ENCODE measurements at regions not wholly inside any gene's neighbourhood (a gene's known extent, or its start where the extent isn't known, plus 50 kb on each side); places are given as distances from the start of the nearest gene placed in this dataset.

GRCh38 chr12:127925971-127926370 is 341.0 kb upstream of the TMEM132C start:
- ATAC-seq (replicated peaks in 6 of 8), result peak in 6 of 8 experiments; percentile 73 to 97 (median 80)
- no peak overlapping the region for H3K4me3 ChIP-seq
- in situ Hi-C loops (cut with MboI; ENCODE audit: low pct_unique_long_range_greater_than_20kb in 2 of 9, low sequenced_read_pairs in 9 of 9, unreplicated experiment in 9 of 9), result loop anchor here in 2 of 9 experiments (25.0 kb wide), 2 partner anchors 136 to 261 kb away; no protein-coding TSS in a partner anchor

GRCh38 chr12:127928178-127928577 is 338.8 kb upstream of the TMEM132C start:
- Histone ChIP-seq H3K4me1 (replicated peaks in 1 of 2) (no peaks in the 10 kb centered on the region), H3K4me3 (no peak overlapping the region), H3K27ac (no peak overlapping the region)
- in situ Hi-C loops (cut with MboI; ENCODE audit: low pct_unique_long_range_greater_than_20kb in 2 of 9, low sequenced_read_pairs in 9 of 9, unreplicated experiment in 9 of 9), result loop anchor here in 2 of 9 experiments (25.0 kb wide), 2 partner anchors 134 to 259 kb away; no protein-coding TSS in a partner anchor
- 8 to 77% (median 40%) methylated on average over 1 to 5 of the region's 5 CpGs; no CpG with 5 or more reads in 2 of the 10 experiments for WGBS, 10 experiments
- ATAC-seq (replicated peaks in 6 of 8), result peak in 1 of 8 experiments; percentile 8

More at GRCh38 chr12:127925971-127926370, 341.0 kb upstream of the TMEM132C start:
- no peak overlapping the region for H3K27ac ChIP-seq
- 0 to 52% (median 27%) methylated on average over 2 to 4 of the region's 4 CpGs; no CpG with 5 or more reads in 2 of the 10 experiments for WGBS, 10 experiments
- no peaks in the 10 kb centered on the region for H3K4me1 ChIP-seq (replicated peaks in 1 of 2)

- Histone ChIP-seq H3K4me3 (no peak overlapping the region), H3K27ac (no peak overlapping the region), H3K4me1 (replicated peaks in 1 of 2) (no peaks in the 10 kb centered on the region)
- peak in 3 of 8 experiments; percentile 44 to 56 (median 47) for ATAC-seq (replicated peaks in 6 of 8)
- in situ Hi-C loops (cut with MboI; ENCODE audit: low pct_unique_long_range_greater_than_20kb in 2 of 9, low sequenced_read_pairs in 9 of 9, unreplicated experiment in 9 of 9), result loop anchor here in 2 of 9 experiments (25.0 kb wide), 2 partner anchors 133 to 258 kb away; no protein-coding TSS in a partner anchor
- WGBS, 10 experiments, result 0 to 100% (median 27%) methylated on average over 1 to 3 of the region's 3 CpGs
Measured at GRCh38 chr12:127928615-127929571, 338.1 kb upstream of the TMEM132C start.

- Histone ChIP-seq H3K4me3 (no peak overlapping the region), H3K27ac (no peak overlapping the region), H3K4me1 (replicated peaks in 1 of 2) (no peaks in the 10 kb centered on the region)
- in situ Hi-C loops (cut with MboI; ENCODE audit: low pct_unique_long_range_greater_than_20kb in 2 of 9, low sequenced_read_pairs in 9 of 9, unreplicated experiment in 9 of 9), result loop anchor here in 3 of 9 experiments (10.0 to 25.0 kb wide), 3 partner anchors 132 to 257 kb away; no protein-coding TSS in a partner anchor
- 0 to 100% (median 40%) methylated on average over 1 to 3 of the region's 5 CpGs; no CpG with 5 or more reads in 3 of the 10 experiments for WGBS, 10 experiments
- ATAC-seq (replicated peaks in 6 of 8), result no peak
Measured at GRCh38 chr12:127930122-127930521, 336.8 kb upstream of the TMEM132C start.

GRCh38 chr12:127934409-127934808 is 332.6 kb upstream of the TMEM132C start:
- in situ Hi-C loops (cut with MboI; ENCODE audit: low pct_unique_long_range_greater_than_20kb in 2 of 9, low sequenced_read_pairs in 9 of 9, unreplicated experiment in 9 of 9), result loop anchor here in 3 of 9 experiments (10.0 to 25.0 kb wide), 3 partner anchors 128 to 253 kb away; no protein-coding TSS in a partner anchor
- Histone ChIP-seq H3K27ac (no peak overlapping the region), H3K4me1 (replicated peaks in 1 of 2) (no peaks in the 10 kb centered on the region), H3K4me3 (no peak overlapping the region)
- WGBS, 10 experiments, result 0 to 85% (median 44%) methylated on average over 1 of the region's 1 CpG; no CpG with 5 or more reads in 1 of the 10 experiments
- peak in 3 of 8 experiments; percentile 59 to 83 (median 81) for ATAC-seq (replicated peaks in 6 of 8)

GRCh38 chr12:127936463-127936862 is 330.5 kb upstream of the TMEM132C start:
- Histone ChIP-seq H3K4me1 (replicated peaks in 1 of 2) (no peaks in the 10 kb centered on the region), H3K27ac (no peak overlapping the region), H3K4me3 (no peak overlapping the region)
- 0 to 100% (median 59%) methylated on average over 1 to 2 of the region's 2 CpGs; no CpG with 5 or more reads in 3 of the 10 experiments for WGBS, 10 experiments
- ATAC-seq (replicated peaks in 6 of 8), result peak in 3 of 8 experiments; percentile 29 to 81 (median 73)
- in situ Hi-C loops (cut with MboI; ENCODE audit: low pct_unique_long_range_greater_than_20kb in 2 of 9, low sequenced_read_pairs in 9 of 9, unreplicated experiment in 9 of 9), result loop anchor here in 3 of 9 experiments (10.0 to 25.0 kb wide), 3 partner anchors 126 to 251 kb away; no protein-coding TSS in a partner anchor

- Histone ChIP-seq H3K4me1 (replicated peaks in 1 of 2) (no peaks in the 10 kb centered on the region), H3K4me3 (no peak overlapping the region), H3K27ac (no peak overlapping the region)
- ATAC-seq (replicated peaks in 6 of 8), result no peak
- in situ Hi-C loops (cut with MboI; ENCODE audit: low pct_unique_long_range_greater_than_20kb in 2 of 9, low sequenced_read_pairs in 9 of 9, unreplicated experiment in 9 of 9), result loop anchor here in 2 of 9 experiments (25.0 kb wide), 2 partner anchors 121 to 246 kb away; no protein-coding TSS in a partner anchor
- WGBS, 10 experiments, result 7 to 57% (median 21%) methylated on average over 2 to 3 of the region's 3 CpGs; no CpG with 5 or more reads in 1 of the 10 experiments
Measured at GRCh38 chr12:127941332-127941731, 325.6 kb upstream of the TMEM132C start.

- no peak overlapping the region for H3K4me3 ChIP-seq
- ATAC-seq (replicated peaks in 6 of 8), result no peak
- no peak overlapping the region for H3K27ac ChIP-seq
- 0 to 100% (median 48%) methylated on average over 1 to 3 of the region's 3 CpGs; no CpG with 5 or more reads in 4 of the 10 experiments for WGBS, 10 experiments
- H3K4me1 ChIP-seq (replicated peaks in 1 of 2), result no peaks in the 10 kb centered on the region
- in situ Hi-C loops (cut with MboI; ENCODE audit: low pct_unique_long_range_greater_than_20kb in 2 of 9, low sequenced_read_pairs in 9 of 9, unreplicated experiment in 9 of 9), result loop anchor here in 2 of 9 experiments (25.0 kb wide), 2 partner anchors 119 to 244 kb away; no protein-coding TSS in a partner anchor
Measured at GRCh38 chr12:127942981-127943380, 324.0 kb upstream of the TMEM132C start.

GRCh38 chr12:127943481-127944210 is 323.3 kb upstream of the TMEM132C start:
- Histone ChIP-seq H3K4me1 (replicated peaks in 1 of 2) (no peaks in the 10 kb centered on the region), H3K27ac (no peak overlapping the region), H3K4me3 (no peak overlapping the region)
- in situ Hi-C loops (cut with MboI; ENCODE audit: low pct_unique_long_range_greater_than_20kb in 2 of 9, low sequenced_read_pairs in 9 of 9, unreplicated experiment in 9 of 9), result loop anchor here in 2 of 9 experiments (25.0 kb wide), 2 partner anchors 119 to 244 kb away; no protein-coding TSS in a partner anchor
- WGBS, 10 experiments, result 9 to 76% (median 30%) methylated on average over 2 to 7 of the region's 10 CpGs; no CpG with 5 or more reads in 3 of the 10 experiments
- peak in 1 of 8 experiments; percentile 58 for ATAC-seq (replicated peaks in 6 of 8)

- ATAC-seq (replicated peaks in 6 of 8), result peak in 1 of 8 experiments; percentile 18
- H3K27ac ChIP-seq, result no peak overlapping the region
- WGBS, 10 experiments, result 28 to 100% (median 81%) methylated on average over 3 to 9 of the region's 9 CpGs; no CpG with 5 or more reads in 1 of the 10 experiments
- H3K4me1 ChIP-seq (replicated peaks in 1 of 2), result no peaks in the 10 kb centered on the region
- H3K4me3 ChIP-seq, result no peak overlapping the region
- in situ Hi-C loops (cut with MboI; ENCODE audit: low pct_unique_long_range_greater_than_20kb in 2 of 9, low sequenced_read_pairs in 9 of 9, unreplicated experiment in 9 of 9), result loop anchor here in 2 of 9 experiments (25.0 kb wide), 2 partner anchors 118 to 243 kb away; no protein-coding TSS in a partner anchor
Measured at GRCh38 chr12:127944211-127944899, 322.6 kb upstream of the TMEM132C start.

GRCh38 chr12:127957001-127957660 is 309.8 kb upstream of the TMEM132C start:
- no peaks in the 10 kb centered on the region for H3K4me1 ChIP-seq (replicated peaks in 1 of 2)
- ATAC-seq (replicated peaks in 6 of 8), result peak in 2 of 8 experiments; percentile 9 to 32
- no peak overlapping the region for H3K4me3 ChIP-seq
- WGBS, 10 experiments, result 12 to 83% (median 58%) methylated on average over 2 to 5 of the region's 5 CpGs; no CpG with 5 or more reads in 2 of the 10 experiments
- in situ Hi-C loops (cut with MboI; ENCODE audit: low pct_unique_long_range_greater_than_20kb in 2 of 9, low sequenced_read_pairs in 9 of 9, unreplicated experiment in 9 of 9), result no loop called here
- H3K27ac ChIP-seq, result no peak overlapping the region

Measured in motor neuron (in vitro differentiated cells).